ENCODE measurements at regions not wholly inside any gene's neighbourhood (a gene's known extent, or its start where the extent isn't known, plus 50 kb on each side); places are given as distances from the start of the nearest gene placed in this dataset.
"Not testable (repeated sequence)": the region's sequence is repeated elsewhere in the genome, so short reads cannot be mapped to it uniquely, and the experiment has no call there.

- ChIA-PET POLR2A (ENCODE audit: low non-redundant PET) (no interaction called here), CTCF (no interaction called here)
- no peak overlapping the region for H3K27ac ChIP-seq
- TF ChIP-seq CTCF (conservative IDR thresholded peaks at IDR 0.05; ENCODE audit: low read depth): no peak
- no peak for DNase-seq (ENCODE audit: low spot score)
Observed at GRCh38 chr7:46068159-46068558, 147.1 kb upstream of the IGFBP3 start.

GRCh38 chr7:46059308-46060020 is 138.4 kb upstream of the IGFBP3 start:
- ChIA-PET CTCF (no interaction called here), POLR2A (ENCODE audit: low non-redundant PET) (no interaction called here)
- TF ChIP-seq CTCF (conservative IDR thresholded peaks at IDR 0.05; ENCODE audit: low read depth): no peak
- peak overlapping the region; percentile 12 for H3K27ac ChIP-seq
- DNase-seq (ENCODE audit: low spot score): no peak

- no peak overlapping the region for H3K27ac ChIP-seq
- DNase-seq (ENCODE audit: low spot score): peak; percentile 30
- ChIA-PET POLR2A (ENCODE audit: low non-redundant PET) (no interaction called here), CTCF (interaction anchor here (0.6 kb wide), 1 partner anchor 1186 kb away, joined by 3 read pairs; no protein-coding TSS in a partner anchor)
- TF ChIP-seq CTCF (conservative IDR thresholded peaks at IDR 0.05; ENCODE audit: low read depth): no peak
Observed at GRCh38 chr7:46058086-46058823, 137.2 kb upstream of the IGFBP3 start.

GRCh38 chr7:46054915-46055314 is 133.8 kb upstream of the IGFBP3 start:
- no peak for TF ChIP-seq CTCF (conservative IDR thresholded peaks at IDR 0.05; ENCODE audit: low read depth)
- CTCF ChIA-PET: no interaction called here
- POLR2A ChIA-PET (ENCODE audit: low non-redundant PET): no interaction called here
- no peak for DNase-seq (ENCODE audit: low spot score)
- no peak overlapping the region for H3K27ac ChIP-seq

GRCh38 chr7:46054272-46054671 is 133.2 kb upstream of the IGFBP3 start:
- ChIA-PET POLR2A (ENCODE audit: low non-redundant PET) (no interaction called here), CTCF (interaction anchor here (0.5 kb wide), 1 partner anchor 559 kb away, joined by 3 read pairs; no protein-coding TSS in a partner anchor)
- DNase-seq (ENCODE audit: low spot score): no peak
- no peak overlapping the region for H3K27ac ChIP-seq
- no peak for TF ChIP-seq CTCF (conservative IDR thresholded peaks at IDR 0.05; ENCODE audit: low read depth)

- CTCF ChIA-PET: no interaction called here
- no peak overlapping the region for H3K27ac ChIP-seq
Observed at GRCh38 chr7:46047581-46047980, 126.5 kb upstream of the IGFBP3 start.

GRCh38 chr7:46043338-46043737 is 122.3 kb upstream of the IGFBP3 start:
- CTCF ChIA-PET; DNase-seq (ENCODE audit: low spot score); H3K27ac ChIP-seq; POLR2A ChIA-PET (ENCODE audit: low non-redundant PET): not testable (repeated sequence)

More at GRCh38 chr7:46047581-46047980, 126.5 kb upstream of the IGFBP3 start:
- DNase-seq (ENCODE audit: low spot score): no peak
- no peak for TF ChIP-seq CTCF (conservative IDR thresholded peaks at IDR 0.05; ENCODE audit: low read depth)
- POLR2A ChIA-PET (ENCODE audit: low non-redundant PET): no interaction called here

- POLR2A ChIA-PET (ENCODE audit: low non-redundant PET); H3K27ac ChIP-seq; DNase-seq (ENCODE audit: low spot score); CTCF ChIA-PET: not testable (repeated sequence)
Observed at GRCh38 chr7:46039813-46040212, 118.7 kb upstream of the IGFBP3 start.

Measured in RWPE1 (cell line).